Dendritic cell treated with granulocyte-macrophage colony-stimulating factor and Interleukin-4, amounts not matched to agents 40 ng/mL and 50 ng/mL, for 4 days (primary cell): ENCODE measurements at regions not wholly inside any gene's neighbourhood (a gene's known extent, or its start where the extent isn't known, plus 50 kb on each side); places are given as distances from the start of the nearest gene placed in this dataset.

ENCODE experiments used
- H3K27ac Mint-ChIP-seq: one replicate; pipeline ENCODE4 v1.8.0; 2022; ENCODE audit warnings: mild to moderate bottlenecking, mixed read lengths
- H3K27me3 Mint-ChIP-seq: one replicate; pipeline ENCODE4 v1.8.0; 2022; ENCODE audit warnings: mild to moderate bottlenecking, mixed read lengths
- H3K36me3 Mint-ChIP-seq: one replicate; pipeline ENCODE4 v1.8.0; 2022; ENCODE audit warnings: low read depth, mixed read lengths
- H3K4me1 Mint-ChIP-seq: one replicate; pipeline ENCODE4 v1.8.0; 2022; ENCODE audit warnings: low read depth, mixed read lengths
- H3K4me3 Mint-ChIP-seq: one replicate; pipeline ENCODE4 v1.8.0; 2022; ENCODE audit warnings: mild to moderate bottlenecking, moderate library complexity, mixed read lengths
- H3K9me3 Mint-ChIP-seq: one replicate; pipeline ENCODE4 v1.8.0; 2022; ENCODE audit warnings: mixed read lengths
- intact Hi-C: fragments of 100-400 bp; cut with micrococcal nuclease; formaldehyde crosslinking; loops from one replicate; pipeline ENCODE4 v1.15.0; 2022

- intact Hi-C loops = no loop called here
- Mint-ChIP-seq H3K27ac (no peak overlapping the region), H3K27me3 (no peaks in the 10 kb centered on the region), H3K4me3 (no peak overlapping the region), H3K36me3 (no peaks in the 10 kb centered on the region), H3K4me1 (no peaks in the 10 kb centered on the region), H3K9me3 (no peaks in the 10 kb centered on the region)
These were observed 392.6 kb downstream of the HNRNPD start for GRCh38 chr4:81981218-81981617.

- Mint-ChIP-seq H3K4me1 (no peaks in the 10 kb centered on the region), H3K9me3 (no peaks in the 10 kb centered on the region), H3K36me3 (no peaks in the 10 kb centered on the region), H3K27ac (no peak overlapping the region), H3K27me3 (peaks cover 2% of the 10 kb centered on the region), H3K4me3 (no peak overlapping the region)
- intact Hi-C loops = no loop called here
These were observed 399.3 kb downstream of the HNRNPD start for GRCh38 chr4:81974523-81974922.

- no peaks in the 10 kb centered on the region for H3K36me3 Mint-ChIP-seq
- peaks cover 2% of the 10 kb centered on the region for H3K27me3 Mint-ChIP-seq
- intact Hi-C loops = no loop called here
- H3K4me1 Mint-ChIP-seq = no peaks in the 10 kb centered on the region
- H3K4me3 Mint-ChIP-seq = no peak overlapping the region
- H3K27ac Mint-ChIP-seq = no peak overlapping the region
- no peaks in the 10 kb centered on the region for H3K9me3 Mint-ChIP-seq
These were observed 402.0 kb downstream of the HNRNPD start for GRCh38 chr4:81971637-81972381.

- no peaks in the 10 kb centered on the region for H3K9me3 Mint-ChIP-seq
- no peaks in the 10 kb centered on the region for H3K36me3 Mint-ChIP-seq
- H3K4me3 Mint-ChIP-seq = no peak overlapping the region
- intact Hi-C loops = no loop called here
- no peak overlapping the region for H3K27ac Mint-ChIP-seq
- no peaks in the 10 kb centered on the region for H3K4me1 Mint-ChIP-seq
- H3K27me3 Mint-ChIP-seq = peaks cover 2% of the 10 kb centered on the region
These were observed 402.7 kb downstream of the HNRNPD start for GRCh38 chr4:81971061-81971460.

GRCh38 chr4:81970454-81970853, 403.3 kb downstream of the HNRNPD start:
- Mint-ChIP-seq H3K27me3 (peaks cover 2% of the 10 kb centered on the region), H3K36me3 (no peaks in the 10 kb centered on the region), H3K9me3 (no peaks in the 10 kb centered on the region), H3K4me1 (no peaks in the 10 kb centered on the region), H3K4me3 (no peak overlapping the region), H3K27ac (no peak overlapping the region)
- intact Hi-C loops = no loop called here

- Mint-ChIP-seq H3K27me3 (no peaks in the 10 kb centered on the region), H3K4me1 (no peaks in the 10 kb centered on the region), H3K27ac (no peak overlapping the region), H3K36me3 (no peaks in the 10 kb centered on the region), H3K4me3 (no peak overlapping the region), H3K9me3 (no peaks in the 10 kb centered on the region)
- intact Hi-C loops = no loop called here
These were observed 407.1 kb downstream of the HNRNPD start for GRCh38 chr4:81966676-81967075.

- Mint-ChIP-seq H3K27ac (no peak overlapping the region), H3K27me3 (no peaks in the 10 kb centered on the region)
These were observed 407.9 kb downstream of the HNRNPD start for GRCh38 chr4:81965911-81966310.

GRCh38 chr4:81965454-81965853, 408.3 kb downstream of the HNRNPD start:
- Mint-ChIP-seq H3K27ac (no peak overlapping the region), H3K27me3 (no peaks in the 10 kb centered on the region), H3K4me1 (no peaks in the 10 kb centered on the region), H3K36me3 (no peaks in the 10 kb centered on the region), H3K4me3 (no peak overlapping the region), H3K9me3 (no peaks in the 10 kb centered on the region)
- intact Hi-C loops = no loop called here

More at GRCh38 chr4:81965911-81966310, 407.9 kb downstream of the HNRNPD start:
- no peaks in the 10 kb centered on the region for H3K9me3 Mint-ChIP-seq
- no peaks in the 10 kb centered on the region for H3K36me3 Mint-ChIP-seq
- intact Hi-C loops = no loop called here
- no peak overlapping the region for H3K4me3 Mint-ChIP-seq
- H3K4me1 Mint-ChIP-seq = no peaks in the 10 kb centered on the region

GRCh38 chr4:81963763-81964020, 410.1 kb downstream of the HNRNPD start:
- Mint-ChIP-seq H3K4me3 (no peak overlapping the region), H3K9me3 (no peaks in the 10 kb centered on the region), H3K36me3 (no peaks in the 10 kb centered on the region), H3K4me1 (no peaks in the 10 kb centered on the region), H3K27me3 (no peaks in the 10 kb centered on the region), H3K27ac (no peak overlapping the region)
- intact Hi-C loops = no loop called here

GRCh38 chr4:81963015-81963762, 410.6 kb downstream of the HNRNPD start:
- Mint-ChIP-seq H3K27ac (no peak overlapping the region), H3K27me3 (no peaks in the 10 kb centered on the region), H3K4me3 (no peak overlapping the region), H3K4me1 (no peaks in the 10 kb centered on the region), H3K9me3 (no peaks in the 10 kb centered on the region), H3K36me3 (no peaks in the 10 kb centered on the region)
- intact Hi-C loops = no loop called here

GRCh38 chr4:81960961-81961360, 412.8 kb downstream of the HNRNPD start:
- H3K4me3 Mint-ChIP-seq = no peak overlapping the region
- no peaks in the 10 kb centered on the region for H3K27me3 Mint-ChIP-seq
- H3K36me3 Mint-ChIP-seq = no peaks in the 10 kb centered on the region

GRCh38 chr4:81954271-81954670, 419.5 kb downstream of the HNRNPD start:
- Mint-ChIP-seq H3K27me3 (no peaks in the 10 kb centered on the region), H3K27ac (no peak overlapping the region), H3K4me1 (no peaks in the 10 kb centered on the region), H3K36me3 (no peaks in the 10 kb centered on the region), H3K9me3 (no peaks in the 10 kb centered on the region), H3K4me3 (no peak overlapping the region)
- intact Hi-C loops = no loop called here

More at GRCh38 chr4:81960961-81961360, 412.8 kb downstream of the HNRNPD start:
- intact Hi-C loops = no loop called here
- Mint-ChIP-seq H3K9me3 (no peaks in the 10 kb centered on the region), H3K27ac (no peak overlapping the region), H3K4me1 (no peaks in the 10 kb centered on the region)

- no peaks in the 10 kb centered on the region for H3K4me1 Mint-ChIP-seq
- intact Hi-C loops = no loop called here
- H3K36me3 Mint-ChIP-seq = no peaks in the 10 kb centered on the region
- H3K27ac Mint-ChIP-seq = no peak overlapping the region
- H3K27me3 Mint-ChIP-seq = peaks cover 3% of the 10 kb centered on the region
- H3K4me3 Mint-ChIP-seq = no peak overlapping the region
- no peaks in the 10 kb centered on the region for H3K9me3 Mint-ChIP-seq
These were observed 421.8 kb downstream of the HNRNPD start for GRCh38 chr4:81951891-81952455.

- intact Hi-C loops = no loop called here
These were observed 426.8 kb downstream of the HNRNPD start for GRCh38 chr4:81946996-81947395.

More at GRCh38 chr4:81946996-81947395, 426.8 kb downstream of the HNRNPD start:
- Mint-ChIP-seq H3K9me3 (no peaks in the 10 kb centered on the region), H3K27ac (no peak overlapping the region), H3K4me3 (no peak overlapping the region), H3K36me3 (no peaks in the 10 kb centered on the region), H3K4me1 (no peaks in the 10 kb centered on the region), H3K27me3 (peaks cover 4% of the 10 kb centered on the region)
